ENCODE measurements at regions not wholly inside any gene's neighbourhood (a gene's known extent, or its start where the extent isn't known, plus 50 kb on each side); places are given as distances from the start of the nearest gene placed in this dataset.

- Histone ChIP-seq H3K9me3 (ENCODE audit: insufficient read depth, low read length) (no peaks in the 10 kb centered on the region), H3K36me3 (ENCODE audit: insufficient read depth, insufficient read length, low read length) (no peaks in the 10 kb centered on the region), H3K4me3 (ENCODE audit: insufficient read length, low read depth) (no peak overlapping the region), H3K9ac (ENCODE audit: insufficient read length, low read depth) (no peak overlapping the region), H3K27me3 (ENCODE audit: insufficient read depth, insufficient read length) (no peaks in the 10 kb centered on the region), H3K4me1 (ENCODE audit: insufficient read depth, insufficient read length) (no peaks in the 10 kb centered on the region)
- no peak for DNase-seq (ENCODE audit: low read depth, low spot score)
- no peak for TF ChIP-seq ZNF274 (IDR thresholded peaks at IDR 0.05; ENCODE audit: low read depth, low read length)
- TF ChIP-seq YY1 (IDR thresholded peaks at IDR 0.05; ENCODE audit: insufficient read depth, insufficient read length), result no peak
- TF ChIP-seq SUZ12 (IDR thresholded peaks at IDR 0.05; ENCODE audit: extremely low read depth, insufficient read depth, insufficient read length), result no peak
These were observed 126.5 kb upstream of the CNTN6 start for GRCh38 chr3:966341-966740.

GRCh38 chr3:973340-973739 lies 119.5 kb upstream of the CNTN6 start:
- Histone ChIP-seq H3K4me1 (ENCODE audit: insufficient read depth, insufficient read length) (no peaks in the 10 kb centered on the region), H3K9ac (ENCODE audit: insufficient read length, low read depth) (no peak overlapping the region), H3K36me3 (ENCODE audit: insufficient read depth, insufficient read length, low read length) (no peaks in the 10 kb centered on the region), H3K4me3 (ENCODE audit: insufficient read length, low read depth) (no peak overlapping the region), H3K9me3 (ENCODE audit: insufficient read depth, low read length) (peaks cover 11% of the 10 kb centered on the region), H3K27me3 (ENCODE audit: insufficient read depth, insufficient read length) (no peaks in the 10 kb centered on the region)
- no peak for DNase-seq (ENCODE audit: low read depth, low spot score)
- no peak for TF ChIP-seq SUZ12 (IDR thresholded peaks at IDR 0.05; ENCODE audit: extremely low read depth, insufficient read depth, insufficient read length)
- no peak for TF ChIP-seq YY1 (IDR thresholded peaks at IDR 0.05; ENCODE audit: insufficient read depth, insufficient read length)
- no peak for TF ChIP-seq ZNF274 (IDR thresholded peaks at IDR 0.05; ENCODE audit: low read depth, low read length)

DNA sequence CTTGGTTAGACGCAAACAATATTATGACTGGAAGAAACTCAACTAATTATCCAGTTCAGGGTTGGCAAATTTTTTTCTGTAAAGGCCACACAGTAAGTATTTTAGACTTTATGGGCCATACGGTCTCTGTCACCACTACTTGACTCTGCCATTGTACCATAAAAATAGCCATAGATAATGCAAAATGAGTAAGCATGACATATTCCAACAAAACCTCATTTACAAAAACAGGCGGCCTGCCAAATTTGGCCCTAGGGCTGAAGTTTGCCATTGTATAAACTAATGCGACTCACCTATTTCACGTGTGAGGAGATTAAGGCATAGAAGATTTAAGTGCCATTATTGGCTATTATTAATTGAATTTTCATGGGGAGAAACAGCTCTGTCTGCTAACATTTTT lies 116.8 kb upstream of the CNTN6 start:
- peaks cover 16% of the 10 kb centered on the region for H3K9me3 ChIP-seq (ENCODE audit: insufficient read depth, low read length)
- H3K4me3 ChIP-seq (ENCODE audit: insufficient read length, low read depth), result no peak overlapping the region
- DNase-seq (ENCODE audit: low read depth, low spot score), result no peak
- H3K36me3 ChIP-seq (ENCODE audit: insufficient read depth, insufficient read length, low read length), result no peaks in the 10 kb centered on the region
- H3K4me1 ChIP-seq (ENCODE audit: insufficient read depth, insufficient read length), result no peaks in the 10 kb centered on the region
- no peaks in the 10 kb centered on the region for H3K27me3 ChIP-seq (ENCODE audit: insufficient read depth, insufficient read length)
- TF ChIP-seq SUZ12 (IDR thresholded peaks at IDR 0.05; ENCODE audit: extremely low read depth, insufficient read depth, insufficient read length) (no peak), YY1 (IDR thresholded peaks at IDR 0.05; ENCODE audit: insufficient read depth, insufficient read length) (no peak), ZNF274 (IDR thresholded peaks at IDR 0.05; ENCODE audit: low read depth, low read length) (no peak)
- H3K9ac ChIP-seq (ENCODE audit: insufficient read length, low read depth), result no peak overlapping the region

DNA sequence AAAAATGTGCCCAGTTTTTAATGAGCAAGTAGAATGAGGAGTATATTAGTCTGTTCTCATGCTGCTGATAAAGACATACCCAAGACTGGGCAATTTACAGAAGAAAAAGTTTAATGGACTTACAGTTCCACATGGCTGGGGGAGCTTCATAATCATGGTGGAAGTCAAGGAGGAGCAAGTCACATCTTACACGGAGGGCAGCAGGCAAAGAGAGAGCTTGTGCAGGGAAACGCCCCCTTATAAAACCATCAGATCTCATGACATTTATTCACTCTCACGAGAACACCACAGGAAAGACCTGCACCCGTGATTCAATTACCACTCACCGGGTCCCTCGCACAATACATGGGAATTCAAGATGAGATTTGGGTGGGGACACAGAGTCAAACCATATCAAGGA lies 111.7 kb upstream of the CNTN6 start:
- Histone ChIP-seq H3K27me3 (ENCODE audit: insufficient read depth, insufficient read length) (no peaks in the 10 kb centered on the region), H3K4me3 (ENCODE audit: insufficient read length, low read depth) (no peak overlapping the region), H3K9ac (ENCODE audit: insufficient read length, low read depth) (no peak overlapping the region), H3K9me3 (ENCODE audit: insufficient read depth, low read length) (peaks cover 5% of the 10 kb centered on the region; the same call in 1 of the 2 replicates), H3K4me1 (ENCODE audit: insufficient read depth, insufficient read length) (no peaks in the 10 kb centered on the region), H3K36me3 (ENCODE audit: insufficient read depth, insufficient read length, low read length) (no peaks in the 10 kb centered on the region)
- no peak for TF ChIP-seq ZNF274 (IDR thresholded peaks at IDR 0.05; ENCODE audit: low read depth, low read length)
- no peak for TF ChIP-seq YY1 (IDR thresholded peaks at IDR 0.05; ENCODE audit: insufficient read depth, insufficient read length)
- TF ChIP-seq SUZ12 (IDR thresholded peaks at IDR 0.05; ENCODE audit: extremely low read depth, insufficient read depth, insufficient read length), result no peak
- no peak for DNase-seq (ENCODE audit: low read depth, low spot score)

DNA sequence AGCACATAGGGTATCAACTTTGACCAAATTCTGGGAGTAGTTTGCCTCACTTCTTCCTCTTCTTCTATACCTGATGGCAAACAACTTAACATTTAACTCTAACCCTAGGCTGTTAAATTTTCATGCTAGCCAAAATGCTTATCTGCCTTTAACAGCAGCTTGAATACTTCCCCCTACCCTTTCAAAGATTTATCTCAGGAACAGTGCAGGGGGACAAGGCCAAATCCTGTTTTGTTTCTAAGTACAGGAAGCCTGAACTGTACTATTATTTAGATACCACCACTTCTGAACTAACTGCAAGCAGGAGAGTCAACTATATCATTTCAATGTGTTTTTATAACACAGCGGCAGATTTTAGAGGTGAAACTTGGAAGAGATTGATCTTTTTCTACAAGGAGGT lies 104.0 kb upstream of the CNTN6 start:
- TF ChIP-seq ZNF274 (IDR thresholded peaks at IDR 0.05; ENCODE audit: low read depth, low read length) (no peak), SUZ12 (IDR thresholded peaks at IDR 0.05; ENCODE audit: extremely low read depth, insufficient read depth, insufficient read length) (no peak), YY1 (IDR thresholded peaks at IDR 0.05; ENCODE audit: insufficient read depth, insufficient read length) (no peak)

GRCh38 chr3:992871-993270 lies 100.0 kb upstream of the CNTN6 start:
- no peaks in the 10 kb centered on the region for H3K9me3 ChIP-seq (ENCODE audit: insufficient read depth, low read length)
- H3K27me3 ChIP-seq (ENCODE audit: insufficient read depth, insufficient read length), result no peaks in the 10 kb centered on the region
- DNase-seq (ENCODE audit: low read depth, low spot score), result no peak
- H3K4me1 ChIP-seq (ENCODE audit: insufficient read depth, insufficient read length), result no peaks in the 10 kb centered on the region
- H3K4me3 ChIP-seq (ENCODE audit: insufficient read length, low read depth), result no peak overlapping the region
- no peak for TF ChIP-seq YY1 (IDR thresholded peaks at IDR 0.05; ENCODE audit: insufficient read depth, insufficient read length)
- no peak for TF ChIP-seq SUZ12 (IDR thresholded peaks at IDR 0.05; ENCODE audit: extremely low read depth, insufficient read depth, insufficient read length)
- TF ChIP-seq ZNF274 (IDR thresholded peaks at IDR 0.05; ENCODE audit: low read depth, low read length), result no peak
- no peaks in the 10 kb centered on the region for H3K36me3 ChIP-seq (ENCODE audit: insufficient read depth, insufficient read length, low read length)
- no peak overlapping the region for H3K9ac ChIP-seq (ENCODE audit: insufficient read length, low read depth)

More for the DNA sequence above, 104.0 kb upstream of the CNTN6 start:
- H3K27me3 ChIP-seq (ENCODE audit: insufficient read depth, insufficient read length), result no peaks in the 10 kb centered on the region
- H3K4me1 ChIP-seq (ENCODE audit: insufficient read depth, insufficient read length), result no peaks in the 10 kb centered on the region
- no peaks in the 10 kb centered on the region for H3K9me3 ChIP-seq (ENCODE audit: insufficient read depth, low read length)
- no peak overlapping the region for H3K4me3 ChIP-seq (ENCODE audit: insufficient read length, low read depth)
- H3K9ac ChIP-seq (ENCODE audit: insufficient read length, low read depth), result no peak overlapping the region
- no peak for DNase-seq (ENCODE audit: low read depth, low spot score)
- no peaks in the 10 kb centered on the region for H3K36me3 ChIP-seq (ENCODE audit: insufficient read depth, insufficient read length, low read length)

DNA sequence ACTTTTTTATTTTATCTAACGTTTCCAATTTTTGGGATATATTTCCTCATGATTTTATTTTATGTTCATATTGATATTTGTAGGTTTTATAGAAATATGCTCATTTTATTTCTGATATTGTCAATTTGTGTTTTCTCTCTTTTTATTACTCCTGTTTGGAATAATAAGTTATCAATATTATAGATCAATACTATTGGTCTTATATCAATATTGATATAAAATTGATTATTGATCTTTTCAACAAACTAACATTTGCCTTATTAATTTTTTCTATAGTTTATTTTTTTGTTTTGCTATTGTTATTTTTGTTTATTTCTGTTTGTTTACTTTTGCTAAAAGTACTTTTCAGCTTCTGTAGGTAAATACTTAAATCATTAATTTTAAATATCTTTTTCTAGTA lies 90.8 kb upstream of the CNTN6 start:
- H3K4me3 ChIP-seq (ENCODE audit: insufficient read length, low read depth), result no peak overlapping the region
- no peak overlapping the region for H3K9ac ChIP-seq (ENCODE audit: insufficient read length, low read depth)
- TF ChIP-seq ZNF274 (IDR thresholded peaks at IDR 0.05; ENCODE audit: low read depth, low read length) (no peak), YY1 (IDR thresholded peaks at IDR 0.05; ENCODE audit: insufficient read depth, insufficient read length) (no peak), SUZ12 (IDR thresholded peaks at IDR 0.05; ENCODE audit: extremely low read depth, insufficient read depth, insufficient read length) (no peak)
- no peak for DNase-seq (ENCODE audit: low read depth, low spot score)
- no peaks in the 10 kb centered on the region for H3K27me3 ChIP-seq (ENCODE audit: insufficient read depth, insufficient read length)
- H3K9me3 ChIP-seq (ENCODE audit: insufficient read depth, low read length), result no peaks in the 10 kb centered on the region
- no peaks in the 10 kb centered on the region for H3K36me3 ChIP-seq (ENCODE audit: insufficient read depth, insufficient read length, low read length)
- H3K4me1 ChIP-seq (ENCODE audit: insufficient read depth, insufficient read length), result no peaks in the 10 kb centered on the region

Data from NT2/D1 (cell line).